ENCODE measurements at regions not wholly inside any gene's neighbourhood (a gene's known extent, or its start where the extent isn't known, plus 50 kb on each side); places are given as distances from the start of the nearest gene placed in this dataset.

DNA sequence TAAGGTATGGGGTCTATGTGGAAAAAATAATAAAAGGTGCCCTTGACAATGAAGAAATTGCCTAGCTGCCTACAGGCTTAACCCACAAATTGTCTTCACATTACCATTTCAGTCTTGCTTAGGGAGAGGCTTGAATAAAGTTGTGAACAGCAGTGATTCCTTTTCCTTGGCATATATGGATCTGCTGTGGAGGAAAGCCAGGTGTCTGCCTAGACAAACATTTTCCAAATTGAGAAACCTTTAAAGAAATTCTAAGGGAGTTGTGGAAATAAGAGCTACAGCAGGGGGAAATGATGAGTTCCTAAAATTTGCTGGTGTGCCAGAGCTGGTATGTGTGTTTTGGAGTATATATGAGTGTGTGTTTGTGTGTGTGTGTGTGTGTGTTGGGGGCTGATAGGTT lies 452.1 kb downstream of the NTRK3 start:
- Histone ChIP-seq H3K4ac (replicated peaks; ENCODE audit: insufficient read length, low read depth, low read length) (no peak overlapping the region), H3K9ac (replicated peaks in 1 of 4; ENCODE audit: extremely low read depth in 1 of 4, low read depth in 3 of 4, low read length in 3 of 4) (no peak overlapping the region), H3K4me2 (ENCODE audit: insufficient read depth in 1 of 2, low read depth in 2 of 2, low read length in 2 of 2) (no peak overlapping the region), H4K5ac (ENCODE audit: insufficient read length, low read depth, low read length) (no peak overlapping the region), H3K79me2 (ENCODE audit: control insufficient read depth in 1 of 2, insufficient read depth in 2 of 2, low read length in 2 of 2) (no peaks in the 10 kb centered on the region), H3K27me3 (replicated peaks in 1 of 4; ENCODE audit: control insufficient read depth in 3 of 4, extremely low read depth in 1 of 4, insufficient read depth in 3 of 4, low read length in 3 of 4) (no peaks in the 10 kb centered on the region), H2AFZ (ENCODE audit: low read length) (no peak overlapping the region), H3K36me3 (ENCODE audit: control insufficient read depth in 2 of 4, insufficient read depth in 4 of 4, low read length in 3 of 4) (no peaks in the 10 kb centered on the region), H3K9me3 (ENCODE audit: insufficient read depth in 2 of 2, low read depth in 1 of 2, low read length in 1 of 2) (no peaks in the 10 kb centered on the region), H3K23me2 (ENCODE audit: low read depth, low read length) (peaks cover 3% of the 10 kb centered on the region; the same call in 1 of the 2 replicates), H4K20me1 (replicated peaks in 1 of 2; ENCODE audit: control insufficient read depth in 1 of 2, insufficient read depth in 2 of 2, low read length in 2 of 2) (no peaks in the 10 kb centered on the region), H2AK5ac (ENCODE audit: low read depth, low read length) (no peak overlapping the region), H3K18ac (ENCODE audit: extremely low read depth, low read length) (no peak overlapping the region), H3K14ac (ENCODE audit: insufficient read length) (no peak overlapping the region), H2BK15ac (ENCODE audit: low read length) (no peak overlapping the region), H3K23ac (ENCODE audit: insufficient read length) (no peak overlapping the region), H4K91ac (replicated peaks; ENCODE audit: insufficient read length, low read length) (no peak overlapping the region), H2BK20ac (ENCODE audit: low read length) (no peak overlapping the region), H2BK12ac (ENCODE audit: low read depth, low read length) (no peak overlapping the region), H3K4me1 (replicated peaks in 1 of 4; ENCODE audit: control insufficient read depth in 3 of 4, insufficient read depth in 4 of 4, low read length in 3 of 4) (no peaks in the 10 kb centered on the region), H4K8ac (ENCODE audit: extremely low read depth, insufficient read depth, low read length) (no peak overlapping the region), H2BK5ac (ENCODE audit: low read depth, low read length) (no peak overlapping the region), H3K56ac (replicated peaks; ENCODE audit: insufficient read length, low read depth, low read length) (no peak overlapping the region), H3K79me1 (ENCODE audit: low read depth, low read length) (no peaks in the 10 kb centered on the region), H3K27ac (ENCODE audit: low read depth, low read length) (no peak overlapping the region), H2BK120ac (replicated peaks; ENCODE audit: low read depth, low read length) (no peak overlapping the region), H3K4me3 (ENCODE audit: extremely low read depth in 1 of 4, insufficient read depth in 2 of 4, low read depth in 3 of 4, low read length in 4 of 4) (no peak overlapping the region)
- POLR2A ChIA-PET (ENCODE audit: partially characterized antibody) = no interaction called here
- DNase-seq (ENCODE audit: low read depth in 1 of 2, low spot score in 2 of 2) (no peak), FAIRE-seq (no peak)
- CTCF ChIA-PET (ENCODE audit: partially characterized antibody) = no interaction called here
- TF ChIP-seq KDM4A (IDR thresholded peaks at IDR 0.05; ENCODE audit: low read depth, low read length, severe bottlenecking) (no peak), SIN3A (conservative IDR thresholded peaks at IDR 0.05 in 1 of 2, IDR thresholded peaks at IDR 0.05 in 1 of 2; ENCODE audit: low read depth in 1 of 2, low read length in 2 of 2) (no peak), CREB1 (IDR thresholded peaks at IDR 0.05) (no peak), BRCA1 (IDR thresholded peaks at IDR 0.05; ENCODE audit: low read depth, low read length) (no peak), ASH2L (IDR thresholded peaks at IDR 0.05; ENCODE audit: low read length) (no peak)
